GM12878 (cell line): ENCODE measurements at regions not wholly inside any gene's neighbourhood (a gene's known extent, or its start where the extent isn't known, plus 50 kb on each side); places are given as distances from the start of the nearest gene placed in this dataset.

Experiments
- ATAC-seq: fragments of 200-7000 bp; cut with Tn5 transposase; 3 replicates; pipeline ENCODE4 v1.9.1; 2020; ENCODE audit warnings: mild to moderate bottlenecking, moderate library complexity
- BruUV-seq: library from RNA; stranded (reverse); fragments of 400-500 nt; replicated peaks from 2 replicates; lab custom pipeline; 2021; lab: Mats Ljungman, UMichigan
- CTCF ChIA-PET: fragments of 300-600 bp; sonication (Branson Sonifier 250); formaldehyde crosslinking; extraction: SDS; loops from one replicate; lab custom pipeline; 2021; ENCODE audit warnings: inconsistent platforms; lab: Yijun Ruan, JAX
- POLR2A ChIA-PET: fragments of 350-600 bp; formaldehyde crosslinking; extraction: SDS; loops from one replicate; lab custom pipeline; 2021; ENCODE audit warnings: inconsistent platforms; lab: Charles Lee
- RAD21 ChIA-PET: fragments of 300-600 bp; sonication (Branson Sonifier 250); formaldehyde crosslinking; loops from one replicate; lab custom pipeline; 2023; ENCODE audit warnings: antibody characterized with exemption; ENCODE audit not compliant: unreplicated experiment; lab: Charles Lee
- SMC1A ChIA-PET: fragments of 300-600 bp; sonication (Branson Sonifier 250); formaldehyde crosslinking; loops from one replicate; lab custom pipeline; 2023; ENCODE audit not compliant: unreplicated experiment, uncharacterized antibody; lab: Charles Lee
- DNase-seq: peaks from one replicate; pipeline ENCODE4 v3.0.0-alpha.2; 2011; ENCODE audit warnings: low read depth, low spot score
- FAIRE-seq: peaks from 3 replicates; lab custom pipeline; 2011; peaks lifted over from hg19 to GRCh38; lab: Jason Lieb, UNC
- H2AFZ ChIP-seq: 2 replicates; pipeline ENCODE4 v1.6.0; 2011; ENCODE audit warnings: low read depth, low read length, control low read depth; ENCODE audit not compliant: control insufficient read depth
- H3K27ac ChIP-seq: 2 replicates; pipeline ENCODE4 v1.5.1; 2011; ENCODE audit warnings: control low read depth; ENCODE audit not compliant: control insufficient read depth, insufficient read depth
- H3K27me3 ChIP-seq, 2 experiments: replicated peaks in 1 of 2; 2 replicates each; pipeline versions ENCODE4 v1.6.0 to v1.6.1; 2011; ENCODE audit warnings: low read length in 1 of 2; ENCODE audit not compliant: control insufficient read depth in 2 of 2, insufficient read depth in 2 of 2
- H3K36me3 ChIP-seq, 2 experiments: 2 replicates each; pipeline ENCODE4 v1.5.1; 2011; ENCODE audit warnings: low read length in 1 of 2; ENCODE audit not compliant: control insufficient read depth in 2 of 2, insufficient read depth in 2 of 2
- H3K4me1 ChIP-seq: 2 replicates; pipeline ENCODE4 v1.6.1; 2011; ENCODE audit warnings: mild to moderate bottlenecking, low read length, moderate library complexity, mixed read lengths; ENCODE audit not compliant: control insufficient read depth, insufficient read depth
- H3K4me2 ChIP-seq: 2 replicates; pipeline ENCODE4 v1.6.0; 2011; ENCODE audit warnings: control low read depth; ENCODE audit not compliant: control insufficient read depth, insufficient read depth
- H3K4me3 ChIP-seq: fragments of 200-600 bp; sonication (generic); 2 replicates; pipeline ENCODE4 v1.5.1; 2016
- H3K79me2 ChIP-seq: 2 replicates; pipeline ENCODE4 v1.6.0; 2011; ENCODE audit warnings: low read length; ENCODE audit not compliant: control insufficient read depth, insufficient read depth
- H3K9ac ChIP-seq: 2 replicates; pipeline ENCODE4 v1.8.0; 2011; ENCODE audit warnings: low read length, control low read depth, mixed read lengths; ENCODE audit not compliant: control insufficient read depth, insufficient read depth
- H3K9me3 ChIP-seq: replicated peaks from 3 replicates; pipeline ENCODE4 v1.5.1; 2011; ENCODE audit warnings: mild to moderate bottlenecking, low read length; ENCODE audit not compliant: control insufficient read depth, insufficient read depth
- H4K20me1 ChIP-seq: 2 replicates; pipeline ENCODE4 v1.6.0; 2011; ENCODE audit not compliant: control insufficient read depth, insufficient read depth
- BHLHE40 ChIP-seq, 2 experiments: fragments of 450-650 bp in 1 of 2; IDR thresholded peaks; 2 replicates each; pipeline ENCODE4 v1.6.1; 2011 to 2017; ENCODE audit warnings: low read depth in 2 of 2, borderline replicate concordance in 1 of 2, improper control_type of control experiment in 1 of 2, low read length in 1 of 2, mild to moderate bottlenecking in 1 of 2
- DPF2 ChIP-seq: fragments of 450-650 bp; IDR thresholded peaks from 2 replicates; pipeline ENCODE4 v1.6.1; 2017; ENCODE audit warnings: mild to moderate bottlenecking
- HDGF ChIP-seq: fragments of 450-650 bp; IDR thresholded peaks from 2 replicates; pipeline ENCODE4 v1.6.1; 2016; ENCODE audit warnings: antibody characterized with exemption
- MXI1 ChIP-seq: fragments of 150-350 bp; IDR thresholded peaks from 2 replicates; pipeline ENCODE4 v1.6.1; 2011; ENCODE audit warnings: low read depth, mild to moderate bottlenecking, inconsistent platforms, low read length, improper control_type of control experiment
- NFYB ChIP-seq: IDR thresholded peaks from 2 replicates; pipeline ENCODE4 v1.6.1; 2011; ENCODE audit warnings: low read depth, mild to moderate bottlenecking, low read length, improper control_type of control experiment, moderate library complexity; ENCODE audit not compliant: insufficient read depth
- TBL1XR1 ChIP-seq: IDR thresholded peaks from 2 replicates; pipeline ENCODE4 v1.6.1; 2012; ENCODE audit warnings: low read depth, low read length, improper control_type of control experiment
- WGBS: methylation state at CpG from one replicate; pipeline ENCODE4 v1.1.6; 2016; ENCODE audit warnings: low lambda C conversion rate; ENCODE audit not compliant: insufficient replicate concordance, insufficient coverage; ENCODE audit errors: missing lambda C conversion rate; 5-methylcytosine and 5-hydroxymethylcytosine counted together
- in situ Hi-C: fragments of 300-500 bp; cut with MboI; formaldehyde crosslinking; loops from 9 replicates; pipeline ENCODE4 v1.14.3; 2018; ENCODE audit warnings: mixed read lengths
- intact Hi-C: fragments of 100-400 bp; cut with micrococcal nuclease; formaldehyde crosslinking; loops from one replicate; pipeline ENCODE4 v1.14.2; 2022; ENCODE audit not compliant: unreplicated experiment
- TF ChIP-seq, protein P1 (sequence below): IDR thresholded peaks from 2 replicates; pipeline ENCODE4 v1.6.1; 2012; ENCODE audit warnings: improper control_type of control experiment, low read depth, low read length; ENCODE audit not compliant: insufficient replicate concordance
- TF ChIP-seq, protein P2 (sequence below): fragments of 450-650 bp; IDR thresholded peaks from 2 replicates; pipeline ENCODE4 v1.6.1; 2016; ENCODE audit warnings: mild to moderate bottlenecking

DNA sequence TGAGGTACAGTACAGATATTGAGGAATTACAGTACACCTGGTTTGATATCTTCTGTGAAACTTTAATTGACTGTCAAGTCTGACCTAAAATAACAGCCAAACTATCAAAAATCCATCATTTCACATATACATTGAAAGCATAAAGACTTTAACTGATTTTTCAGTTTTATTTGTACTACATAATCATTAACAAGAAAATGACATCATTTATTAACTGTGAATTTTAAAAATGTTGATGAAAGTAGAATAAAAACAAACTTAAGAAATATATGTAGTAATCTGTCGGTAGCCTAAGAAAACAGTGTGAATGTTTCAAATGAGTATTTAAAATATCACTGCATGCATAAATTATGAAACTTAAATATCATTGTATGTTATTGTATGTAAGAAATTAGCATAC is 836.7 kb upstream of the GHITM start:
- BruUV-seq, result no TSS peak
- H3K4me3 ChIP-seq, result no peak overlapping the region
- H4K20me1 ChIP-seq, result no peaks in the 10 kb centered on the region
- H3K27ac ChIP-seq, result no peak overlapping the region
- ChIA-PET SMC1A (no interaction called here), CTCF (no interaction called here), POLR2A (no interaction called here), RAD21 (no interaction called here)
- intact Hi-C loops, result no loop called here
- no peaks in the 10 kb centered on the region for H3K79me2 ChIP-seq
- H2AFZ ChIP-seq, result no peak overlapping the region
- H3K9ac ChIP-seq, result no peak overlapping the region
- FAIRE-seq (no peak), ATAC-seq (no peak), DNase-seq (no peak)
- H3K9me3 ChIP-seq, result no peaks in the 10 kb centered on the region
- in situ Hi-C loops, result no loop called here
- no peaks in the 10 kb centered on the region for H3K4me1 ChIP-seq
- 56% methylated on average over 1 of the region's 1 CpG for WGBS
- H3K27me3 ChIP-seq, result no peaks in the 10 kb centered on the region
- no peak for TF ChIP-seq MXI1
- TF ChIP-seq BHLHE40 (IDR thresholded peaks at IDR 0.05; ENCODE audit: borderline replicate concordance in 1 of 2, low read depth in 2 of 2, low read length in 1 of 2), result no peak
- no peak for TF ChIP-seq TBL1XR1
- TF ChIP-seq HDGF, result no peak
- TF ChIP-seq, protein P1, sequence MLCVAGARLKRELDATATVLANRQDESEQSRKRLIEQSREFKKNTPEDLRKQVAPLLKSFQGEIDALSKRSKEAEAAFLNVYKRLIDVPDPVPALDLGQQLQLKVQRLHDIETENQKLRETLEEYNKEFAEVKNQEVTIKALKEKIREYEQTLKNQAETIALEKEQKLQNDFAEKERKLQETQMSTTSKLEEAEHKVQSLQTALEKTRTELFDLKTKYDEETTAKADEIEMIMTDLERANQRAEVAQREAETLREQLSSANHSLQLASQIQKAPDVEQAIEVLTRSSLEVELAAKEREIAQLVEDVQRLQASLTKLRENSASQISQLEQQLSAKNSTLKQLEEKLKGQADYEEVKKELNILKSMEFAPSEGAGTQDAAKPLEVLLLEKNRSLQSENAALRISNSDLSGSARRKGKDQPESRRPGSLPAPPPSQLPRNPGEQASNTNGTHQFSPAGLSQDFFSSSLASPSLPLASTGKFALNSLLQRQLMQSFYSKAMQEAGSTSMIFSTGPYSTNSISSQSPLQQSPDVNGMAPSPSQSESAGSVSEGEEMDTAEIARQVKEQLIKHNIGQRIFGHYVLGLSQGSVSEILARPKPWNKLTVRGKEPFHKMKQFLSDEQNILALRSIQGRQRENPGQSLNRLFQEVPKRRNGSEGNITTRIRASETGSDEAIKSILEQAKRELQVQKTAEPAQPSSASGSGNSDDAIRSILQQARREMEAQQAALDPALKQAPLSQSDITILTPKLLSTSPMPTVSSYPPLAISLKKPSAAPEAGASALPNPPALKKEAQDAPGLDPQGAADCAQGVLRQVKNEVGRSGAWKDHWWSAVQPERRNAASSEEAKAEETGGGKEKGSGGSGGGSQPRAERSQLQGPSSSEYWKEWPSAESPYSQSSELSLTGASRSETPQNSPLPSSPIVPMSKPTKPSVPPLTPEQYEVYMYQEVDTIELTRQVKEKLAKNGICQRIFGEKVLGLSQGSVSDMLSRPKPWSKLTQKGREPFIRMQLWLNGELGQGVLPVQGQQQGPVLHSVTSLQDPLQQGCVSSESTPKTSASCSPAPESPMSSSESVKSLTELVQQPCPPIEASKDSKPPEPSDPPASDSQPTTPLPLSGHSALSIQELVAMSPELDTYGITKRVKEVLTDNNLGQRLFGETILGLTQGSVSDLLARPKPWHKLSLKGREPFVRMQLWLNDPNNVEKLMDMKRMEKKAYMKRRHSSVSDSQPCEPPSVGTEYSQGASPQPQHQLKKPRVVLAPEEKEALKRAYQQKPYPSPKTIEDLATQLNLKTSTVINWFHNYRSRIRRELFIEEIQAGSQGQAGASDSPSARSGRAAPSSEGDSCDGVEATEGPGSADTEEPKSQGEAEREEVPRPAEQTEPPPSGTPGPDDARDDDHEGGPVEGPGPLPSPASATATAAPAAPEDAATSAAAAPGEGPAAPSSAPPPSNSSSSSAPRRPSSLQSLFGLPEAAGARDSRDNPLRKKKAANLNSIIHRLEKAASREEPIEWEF, result no peak
- TF ChIP-seq, protein P2, sequence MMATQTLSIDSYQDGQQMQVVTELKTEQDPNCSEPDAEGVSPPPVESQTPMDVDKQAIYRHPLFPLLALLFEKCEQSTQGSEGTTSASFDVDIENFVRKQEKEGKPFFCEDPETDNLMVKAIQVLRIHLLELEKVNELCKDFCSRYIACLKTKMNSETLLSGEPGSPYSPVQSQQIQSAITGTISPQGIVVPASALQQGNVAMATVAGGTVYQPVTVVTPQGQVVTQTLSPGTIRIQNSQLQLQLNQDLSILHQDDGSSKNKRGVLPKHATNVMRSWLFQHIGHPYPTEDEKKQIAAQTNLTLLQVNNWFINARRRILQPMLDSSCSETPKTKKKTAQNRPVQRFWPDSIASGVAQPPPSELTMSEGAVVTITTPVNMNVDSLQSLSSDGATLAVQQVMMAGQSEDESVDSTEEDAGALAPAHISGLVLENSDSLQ, result no peak
- TF ChIP-seq NFYB, result no peak
- no peak for TF ChIP-seq DPF2
- no peak overlapping the region for H3K4me2 ChIP-seq
- no peaks in the 10 kb centered on the region for H3K36me3 ChIP-seq
